HG03442 (cell line): ENCODE measurements at regions not wholly inside any gene's neighbourhood (a gene's known extent, or its start where the extent isn't known, plus 50 kb on each side); places are given as distances from the start of the nearest gene placed in this dataset.

Experiments used
- ATAC-seq: cut with Tn5 transposase; IDR thresholded peaks from one replicate; pipeline ENCODE4 v1.9.1; 2021; ENCODE audit warnings: mild to moderate bottlenecking, moderate library complexity; ENCODE audit not compliant: unreplicated experiment

DNA sequence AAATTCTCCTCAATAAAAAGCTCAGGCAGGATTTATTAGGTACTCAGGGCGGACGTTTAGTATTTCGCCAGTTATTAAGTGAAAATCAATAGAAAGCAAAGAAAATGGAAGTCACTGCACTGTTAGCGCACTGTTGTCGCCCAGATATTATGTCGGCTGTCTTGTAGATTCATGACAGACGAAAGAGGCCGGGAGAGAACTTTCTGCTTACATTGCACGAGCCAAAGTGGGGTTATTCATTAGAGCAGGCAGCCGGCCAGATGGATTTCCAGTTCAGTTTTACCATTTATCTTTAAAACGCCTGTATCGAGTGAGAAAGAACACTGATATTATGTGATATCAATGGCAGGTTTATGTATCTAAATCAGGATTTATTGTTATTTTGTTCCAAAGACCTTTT, 866.0 kb upstream of the NR2F2 start:
- ATAC-seq: no peak

DNA sequence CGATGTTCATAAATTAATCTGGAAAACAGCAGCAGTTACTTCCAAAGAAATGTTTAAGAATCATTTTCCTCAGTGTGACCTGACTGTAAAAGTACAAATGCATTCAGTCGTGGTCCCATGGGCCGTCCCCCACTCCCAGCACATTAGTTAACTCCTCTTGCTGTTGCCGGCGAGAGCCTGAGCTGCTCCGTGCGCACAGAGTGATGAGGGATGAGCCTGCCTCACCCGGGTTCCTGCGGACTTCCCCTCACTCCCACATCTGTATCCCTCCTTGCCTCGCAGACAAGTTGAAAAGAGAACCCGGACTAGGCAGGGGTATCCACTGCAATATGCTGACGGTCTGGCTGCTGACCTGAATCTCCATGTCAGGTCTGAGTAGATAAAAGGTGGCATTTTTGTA, 861.7 kb upstream of the NR2F2 start:
- ATAC-seq: no peak

DNA sequence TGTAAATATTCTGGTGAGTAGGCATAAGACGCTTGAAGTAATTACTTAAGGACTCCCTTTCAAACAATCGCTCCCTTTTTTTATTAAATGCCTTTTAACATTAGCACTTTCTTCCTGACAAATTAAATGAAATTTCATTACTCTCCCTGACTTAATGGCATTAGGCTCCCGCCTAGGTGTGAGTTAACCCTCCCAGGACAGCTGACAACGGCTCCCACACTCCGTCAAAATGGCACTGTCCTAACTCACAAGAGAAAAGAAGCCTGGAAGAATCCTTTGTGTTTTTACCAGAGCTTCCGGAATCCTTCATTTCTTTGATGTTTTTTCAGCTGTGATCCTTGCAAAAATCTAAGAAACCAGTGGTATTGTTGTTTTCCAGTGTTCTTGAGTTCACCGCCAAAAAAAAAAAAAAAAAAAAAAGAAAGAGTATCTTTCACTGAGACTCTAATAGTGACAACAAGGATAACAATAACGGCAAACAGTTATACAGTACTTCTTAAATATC, 861.0 kb upstream of the NR2F2 start:
- no peak for ATAC-seq

DNA sequence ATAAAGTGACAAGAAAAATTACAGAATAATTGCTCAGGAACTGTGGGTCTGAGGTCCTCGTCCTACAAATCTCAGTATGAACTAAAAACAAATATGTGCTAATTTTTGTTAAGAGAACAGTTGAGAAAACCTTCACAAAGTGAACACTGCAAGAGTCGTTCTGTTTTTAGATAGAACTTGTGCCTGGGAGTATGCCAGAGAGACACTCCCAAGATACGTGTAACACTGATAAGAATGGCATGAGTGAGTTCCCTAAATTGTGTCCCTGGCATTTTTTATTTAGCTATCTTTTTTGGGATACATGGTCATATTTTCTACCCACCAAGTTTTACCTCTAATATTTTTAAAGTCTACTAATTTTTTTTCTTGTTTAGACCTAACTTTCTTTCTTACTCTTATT, 860.0 kb upstream of the NR2F2 start:
- no peak for ATAC-seq

DNA sequence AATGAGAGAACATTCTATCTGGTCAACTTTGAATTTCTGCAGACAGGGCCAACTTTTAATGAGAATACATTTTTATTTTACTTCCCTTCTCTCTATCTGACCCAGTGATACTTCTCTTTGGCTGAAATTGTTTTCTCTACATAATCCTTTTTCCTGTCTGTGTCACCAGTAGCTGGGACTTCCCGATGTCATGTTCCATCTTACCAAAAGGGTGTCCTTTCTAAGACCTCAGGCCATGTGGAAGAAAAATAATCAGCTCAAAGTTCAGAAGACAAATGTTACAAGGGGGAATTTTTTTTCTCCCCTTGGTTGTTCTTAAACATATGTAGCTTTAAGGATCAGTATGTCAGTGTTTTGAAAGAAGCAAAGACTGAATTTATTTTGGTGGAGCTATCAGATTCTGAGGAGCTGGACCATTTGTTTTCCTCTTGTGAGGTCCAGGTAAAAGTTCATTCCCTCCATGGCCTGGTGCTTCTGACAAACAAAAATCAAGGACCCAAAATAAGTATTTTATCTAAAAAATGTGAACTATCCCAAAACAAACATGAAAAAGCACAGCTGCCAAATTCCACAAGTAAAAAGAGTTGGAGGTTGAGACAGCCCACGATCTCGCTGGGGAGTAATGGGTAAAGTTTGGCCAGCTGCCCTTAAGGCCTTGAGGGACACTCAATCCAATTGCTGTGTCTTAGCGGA, 859.4 kb upstream of the NR2F2 start:
- no peak for ATAC-seq

DNA sequence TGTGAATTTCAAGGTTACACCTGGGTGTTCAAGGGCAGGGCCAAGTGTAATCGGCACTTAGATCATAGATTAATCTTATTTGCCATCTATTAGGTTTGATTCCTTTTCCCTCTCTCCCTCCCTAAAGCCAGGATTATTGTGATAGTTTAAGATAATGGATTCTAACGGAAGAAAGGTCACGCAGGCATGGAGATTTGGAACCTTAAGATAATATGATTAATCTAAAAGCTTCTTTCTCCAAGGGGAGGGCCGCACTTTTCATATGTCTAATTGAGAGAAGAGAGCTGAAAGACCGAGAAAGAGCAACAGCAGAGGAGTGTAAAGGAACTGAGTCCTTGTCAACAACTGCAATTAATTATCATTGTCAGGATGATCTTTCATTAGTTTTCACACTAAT, 858.8 kb upstream of the NR2F2 start:
- ATAC-seq: no peak

DNA sequence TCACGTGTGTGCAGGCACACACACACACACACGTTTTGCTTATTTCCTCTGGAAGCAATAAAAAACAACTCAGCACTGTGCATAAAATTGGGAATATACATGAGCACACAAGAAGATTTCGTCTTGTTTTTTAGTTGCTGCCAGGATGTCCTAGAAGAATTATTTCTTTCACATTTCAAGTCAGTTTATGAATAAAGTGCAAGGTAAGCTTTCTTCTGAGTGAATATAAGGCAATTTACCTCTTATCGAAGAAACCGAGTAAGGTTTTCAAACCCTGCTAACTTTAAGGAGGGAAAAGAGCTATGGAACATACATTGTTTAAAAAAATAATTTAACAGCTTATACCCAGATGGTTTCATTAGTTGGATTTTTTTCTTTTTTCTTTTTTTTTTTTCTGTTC, 855.4 kb upstream of the NR2F2 start:
- no peak for ATAC-seq

DNA sequence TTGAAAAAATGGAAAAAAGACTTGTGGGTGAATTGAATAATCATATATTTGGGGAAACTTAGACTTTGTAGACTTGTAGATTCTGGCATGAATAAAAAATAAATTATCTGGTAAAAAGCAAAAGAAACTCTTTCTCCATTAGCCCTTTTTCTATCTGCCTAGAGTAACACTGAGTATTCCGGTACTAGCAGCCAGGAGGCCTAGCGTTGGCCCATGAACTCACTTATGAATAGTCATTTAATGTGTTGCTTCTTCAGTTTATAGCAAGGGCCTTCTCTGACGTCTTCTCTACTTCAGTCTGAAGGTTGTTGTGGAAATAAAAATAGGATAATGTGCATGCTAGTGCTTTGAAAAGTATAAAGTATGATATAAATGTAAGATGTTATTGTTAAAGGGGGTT, 851.2 kb upstream of the NR2F2 start:
- ATAC-seq: no peak

DNA sequence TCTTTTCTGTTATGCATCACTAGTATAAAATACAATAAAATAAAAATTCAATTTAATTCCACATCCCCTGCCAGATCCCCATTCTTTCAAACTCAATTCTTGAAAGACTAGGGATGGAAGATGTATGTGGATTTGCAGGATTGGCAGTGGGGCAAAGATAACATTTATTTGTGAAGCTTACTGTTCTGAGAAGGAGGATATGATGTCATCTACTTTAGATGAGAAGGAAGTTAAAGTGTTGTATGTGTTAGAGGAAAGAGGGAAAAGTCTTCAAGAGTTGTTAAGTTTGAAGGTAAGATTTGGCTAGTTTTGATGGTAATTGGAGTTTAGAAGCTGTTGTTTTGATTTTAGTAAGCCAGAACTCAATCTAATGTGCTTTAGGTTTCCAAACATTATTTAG, 845.1 kb upstream of the NR2F2 start:
- ATAC-seq: no peak

DNA sequence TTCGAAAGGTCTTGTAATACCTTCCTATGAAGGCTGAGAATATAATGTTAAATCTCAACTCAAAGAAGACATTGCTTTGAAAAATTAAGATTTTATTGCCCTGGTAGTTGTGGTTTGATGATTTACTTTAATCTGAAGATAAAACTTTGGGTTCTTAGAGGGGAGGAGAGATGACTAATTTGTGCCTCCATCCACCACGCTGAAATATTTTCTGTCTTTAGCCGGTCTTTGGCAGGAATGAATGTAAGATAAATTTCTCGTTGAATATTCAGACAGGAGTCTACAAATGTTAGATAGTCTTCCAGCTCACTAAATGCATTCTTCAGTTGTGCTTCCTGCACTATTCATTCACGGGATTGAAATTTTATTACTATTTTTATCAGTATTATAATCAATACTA, 844.3 kb upstream of the NR2F2 start:
- no peak for ATAC-seq

DNA sequence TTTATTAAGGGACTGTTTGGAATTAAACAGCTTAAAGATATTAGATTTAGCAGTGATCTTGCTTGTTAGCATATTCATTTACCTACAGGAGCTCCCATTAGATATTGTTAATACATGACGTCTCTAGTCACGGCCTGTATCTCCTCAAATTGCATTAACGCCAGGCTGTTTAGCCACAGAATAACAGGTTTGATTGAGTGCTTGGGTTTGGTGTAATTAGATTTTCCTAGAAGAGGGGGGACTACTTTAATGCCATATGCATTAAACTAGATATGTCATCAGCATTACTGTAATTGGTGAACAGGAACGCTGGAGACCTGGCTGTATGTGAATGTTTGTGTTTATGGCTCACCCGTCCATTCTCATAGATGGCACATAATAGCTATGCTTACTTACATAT, 841.4 kb upstream of the NR2F2 start:
- ATAC-seq: no peak

DNA sequence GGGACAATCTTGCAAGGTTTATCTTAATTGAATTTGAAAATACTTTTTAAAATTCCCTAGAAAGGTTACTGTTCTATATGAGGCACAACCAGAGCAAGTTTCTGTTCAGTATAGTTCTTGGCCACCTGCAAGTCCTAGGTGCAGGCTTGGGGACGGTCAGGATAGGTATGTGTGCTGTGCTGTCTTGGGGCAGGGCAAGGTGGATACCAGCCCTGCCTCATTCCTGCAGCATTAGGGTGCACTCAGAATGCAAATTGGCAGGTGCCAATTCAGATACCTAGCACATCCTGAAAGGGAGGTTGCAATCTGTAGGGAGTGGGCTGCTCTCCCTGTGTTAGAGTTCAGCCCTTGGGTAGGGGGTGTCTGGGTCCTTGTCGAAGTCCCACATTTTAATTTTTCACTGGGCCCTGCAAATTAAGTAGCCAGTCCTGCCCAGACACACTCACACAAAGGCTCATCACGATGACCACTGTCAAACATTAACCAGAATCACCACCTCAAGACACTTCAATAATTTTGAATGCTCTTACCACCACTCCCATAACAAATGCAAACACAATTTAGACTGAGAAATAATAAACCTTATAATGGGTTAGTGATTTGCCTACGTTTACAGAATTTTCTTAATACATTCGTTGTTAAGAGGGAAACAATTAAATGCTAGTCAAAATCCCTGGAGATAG, 838.0 kb upstream of the NR2F2 start:
- no peak for ATAC-seq

DNA sequence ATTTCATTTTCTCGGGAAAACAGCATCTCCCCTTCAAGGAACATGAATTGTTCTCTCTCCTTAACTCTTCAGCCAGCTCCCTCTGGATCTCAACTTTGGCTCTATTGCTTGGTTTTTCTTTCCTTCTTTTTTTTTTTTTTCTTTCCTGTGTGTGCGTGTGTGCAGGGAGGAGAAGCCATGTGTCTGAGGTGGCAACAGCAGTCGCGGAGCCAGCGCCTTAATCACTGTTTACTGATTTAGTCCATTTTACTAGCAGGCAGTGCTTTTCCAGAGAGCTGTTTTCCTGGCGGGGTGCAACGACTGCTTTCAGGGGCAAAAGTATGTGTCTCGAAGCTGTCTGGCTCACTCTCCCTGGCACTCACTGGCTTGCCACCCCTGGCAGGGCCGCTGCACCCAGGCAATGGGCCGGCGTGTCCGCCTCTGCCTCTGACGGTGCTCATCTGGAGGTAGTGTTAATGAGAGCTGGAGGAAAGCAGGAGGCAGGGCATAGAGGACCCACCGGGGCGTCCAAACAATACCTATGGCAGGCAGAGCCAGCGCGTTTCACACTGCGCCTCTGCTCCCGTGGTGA, 835.4 kb upstream of the NR2F2 start:
- no peak for ATAC-seq

DNA sequence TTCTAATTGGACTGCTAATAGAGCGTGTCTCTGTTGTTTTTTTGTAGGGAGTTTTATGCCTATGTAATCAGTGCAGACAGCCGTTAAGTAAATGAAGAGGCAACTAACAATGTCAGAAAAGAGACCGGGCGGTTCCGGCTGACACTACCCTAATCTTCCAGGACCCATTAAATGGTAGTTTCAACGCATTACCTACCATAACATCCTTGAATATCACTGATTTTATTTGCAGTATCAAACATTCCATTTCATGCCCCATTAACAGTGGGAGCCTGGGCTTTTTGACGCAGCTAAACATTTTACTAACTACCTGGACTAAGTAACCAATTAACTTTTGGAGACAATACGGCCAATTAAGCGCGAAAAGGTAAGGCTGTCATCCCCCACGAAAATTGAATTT, 832.9 kb upstream of the NR2F2 start:
- no peak for ATAC-seq

DNA sequence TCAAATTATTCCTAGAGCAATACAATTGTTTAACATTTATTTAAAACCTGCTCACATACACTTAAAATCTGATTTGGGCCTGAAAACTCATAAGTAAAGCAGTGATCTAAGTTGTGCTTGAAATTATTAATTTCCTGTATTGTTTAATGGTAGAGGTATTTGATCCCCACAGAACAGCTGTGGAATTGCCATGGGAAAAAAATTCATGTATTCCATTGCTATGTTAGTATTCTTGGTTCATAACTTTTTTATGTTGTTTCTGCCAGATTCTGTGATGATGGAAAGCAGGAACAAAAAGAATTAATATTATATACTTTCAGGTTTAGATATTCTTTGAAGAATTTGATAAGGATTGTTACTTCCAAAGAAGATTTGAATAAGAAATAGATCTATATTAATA, 831.5 kb upstream of the NR2F2 start:
- no peak for ATAC-seq

DNA sequence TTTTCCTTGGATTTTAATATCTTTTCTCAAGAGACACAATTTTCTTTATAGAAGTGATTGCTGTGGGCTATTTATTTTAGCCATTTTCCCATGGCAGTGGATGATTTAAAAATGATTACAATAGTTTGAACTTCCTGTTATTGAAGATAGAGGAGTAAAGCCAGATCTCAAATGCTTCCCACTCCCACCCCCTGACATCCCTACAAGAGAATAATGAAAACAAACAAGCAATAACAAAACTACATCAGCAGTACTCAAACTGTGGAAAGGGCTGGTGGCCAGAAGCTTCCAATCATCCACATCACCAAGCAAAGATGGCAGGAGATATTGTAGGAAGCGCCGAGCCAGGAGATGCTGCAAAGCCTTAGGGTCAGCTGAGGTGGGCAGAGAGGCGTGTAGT, 831.1 kb upstream of the NR2F2 start:
- ATAC-seq: no peak

DNA sequence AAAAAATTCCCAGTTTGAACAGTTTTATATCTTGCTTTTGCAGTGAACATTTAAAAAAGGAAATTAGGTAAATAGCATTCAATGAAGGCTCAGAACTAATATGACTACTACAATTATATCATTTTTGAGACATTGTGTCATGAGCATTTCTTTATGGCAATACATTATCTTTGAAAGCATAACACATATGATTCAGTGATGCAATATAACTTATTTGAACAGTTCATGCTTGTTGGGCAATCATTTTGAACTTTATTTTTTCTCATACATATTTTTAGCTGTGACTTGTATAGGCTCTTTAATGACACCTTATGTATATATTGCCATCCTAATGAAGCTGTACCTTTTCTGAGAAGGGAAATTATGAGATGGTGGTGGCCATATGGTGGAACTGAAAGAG, 828.6 kb upstream of the NR2F2 start:
- no peak for ATAC-seq

DNA sequence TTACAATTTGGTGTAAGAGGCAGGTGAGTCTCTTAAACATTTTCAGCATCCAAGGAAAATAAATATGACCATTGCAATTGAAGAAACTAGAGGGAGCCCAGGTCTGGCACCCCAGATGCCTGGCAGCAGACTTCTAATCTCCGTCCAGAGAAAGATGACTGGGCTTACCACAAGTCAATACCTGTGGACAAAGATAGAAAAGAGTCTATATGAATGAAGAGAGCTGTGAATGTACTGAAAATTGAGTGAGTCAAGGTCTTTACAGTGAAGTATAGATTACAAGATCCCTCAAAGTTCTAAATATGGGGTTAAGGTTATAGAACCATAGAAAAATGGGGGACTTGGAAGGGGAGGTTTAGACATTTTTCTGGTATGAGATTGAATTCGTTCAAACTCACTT, 827.4 kb upstream of the NR2F2 start:
- ATAC-seq: peak; percentile 10

DNA sequence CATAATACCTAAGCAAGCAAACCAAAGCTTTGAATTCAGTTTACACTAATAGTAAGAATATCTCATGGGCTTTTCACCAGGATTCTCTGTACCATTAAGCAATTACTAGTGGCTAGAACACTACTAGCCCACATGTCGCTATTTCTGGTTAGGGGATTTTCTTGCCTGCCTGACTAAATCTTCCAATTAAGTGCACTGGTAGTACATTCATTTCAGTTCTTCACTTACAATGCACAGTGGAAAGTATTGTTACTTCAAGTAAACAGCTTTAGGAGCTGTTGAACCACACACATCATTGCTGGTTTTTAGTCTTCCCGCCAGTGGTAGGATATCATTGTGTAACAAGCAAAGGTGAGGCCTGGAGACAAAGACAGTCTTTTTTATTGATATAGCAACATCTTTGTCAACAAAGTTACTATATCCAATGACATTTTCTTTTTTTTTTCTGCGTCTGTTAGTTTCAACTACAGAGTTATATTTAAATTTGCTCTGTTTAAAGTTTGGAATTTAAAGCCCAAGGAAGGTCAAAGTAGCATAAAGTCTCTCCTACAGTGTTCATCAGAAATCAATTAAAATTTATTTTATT, 826.8 kb upstream of the NR2F2 start:
- ATAC-seq: peak; percentile 66

DNA sequence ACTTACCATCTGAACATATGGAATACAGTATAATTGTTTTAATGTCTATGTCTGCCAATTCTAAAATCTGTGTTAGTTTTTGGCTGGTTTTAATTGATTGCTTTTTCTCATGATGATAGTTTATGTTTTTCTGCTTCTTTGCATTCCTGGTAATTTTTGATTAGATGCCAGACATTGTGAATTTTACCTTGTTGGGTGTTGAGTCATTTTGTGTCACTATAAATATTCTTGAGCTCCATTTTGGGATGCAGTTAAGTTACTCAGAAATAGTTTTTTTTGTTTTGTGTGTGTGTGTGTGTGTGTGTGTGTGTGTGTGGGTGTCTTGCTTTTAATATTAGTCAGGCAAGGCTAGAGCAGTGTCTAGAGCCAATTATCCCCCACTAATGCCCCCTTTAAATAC, 818.8 kb upstream of the NR2F2 start:
- no peak for ATAC-seq

DNA sequence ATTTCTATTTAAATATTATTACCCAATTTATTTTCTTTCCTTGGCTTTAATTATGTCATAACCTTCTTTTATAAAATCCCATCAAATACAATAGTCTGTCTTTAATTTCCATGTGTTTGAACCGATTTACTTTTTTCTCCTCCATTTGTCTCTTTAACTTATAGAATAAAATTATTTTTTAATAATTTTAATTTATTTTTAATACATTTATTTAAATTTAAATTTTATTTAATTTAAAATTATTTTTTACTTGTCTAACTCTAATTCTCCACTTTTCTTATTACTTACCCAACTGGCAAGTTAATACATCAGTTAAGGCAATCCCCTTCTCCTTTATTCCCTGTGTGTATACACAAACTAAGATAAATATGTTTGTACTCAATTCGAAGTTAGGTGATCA, 817.6 kb upstream of the NR2F2 start:
- no peak for ATAC-seq

DNA sequence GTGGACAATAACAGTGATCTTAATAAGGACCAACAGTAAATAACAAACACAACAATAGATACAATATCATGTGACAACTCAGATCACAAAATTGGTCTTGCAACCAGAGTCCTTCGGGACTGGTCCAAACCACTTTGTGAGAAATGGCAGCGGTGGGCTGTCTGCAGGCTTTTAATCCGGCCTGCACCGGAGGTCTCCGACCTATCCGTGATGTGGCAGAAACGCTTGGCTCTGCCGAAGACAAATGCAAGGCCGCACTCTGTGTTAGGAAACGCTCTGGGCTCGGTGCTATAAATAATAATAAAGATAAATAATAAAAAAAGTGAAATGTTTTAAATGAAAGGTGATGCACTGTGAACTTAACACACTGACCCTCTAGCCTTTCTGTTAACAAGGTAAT, 810.6 kb upstream of the NR2F2 start:
- ATAC-seq: no peak
